HG03460 (cell line): ENCODE measurements at regions not wholly inside any gene's neighbourhood (a gene's known extent, or its start where the extent isn't known, plus 50 kb on each side); places are given as distances from the start of the nearest gene placed in this dataset.
"Not testable (repeated sequence)": the region's sequence is repeated elsewhere in the genome, so short reads cannot be mapped to it uniquely, and the experiment has no call there.

Experiments
- ATAC-seq: cut with Tn5 transposase; IDR thresholded peaks from one replicate; pipeline ENCODE4 v1.9.1; 2021; ENCODE audit not compliant: unreplicated experiment

GRCh38 chr9:95587021-95587964 is 70.5 kb upstream of the PTCH1 start:
- no peak for ATAC-seq

DNA sequence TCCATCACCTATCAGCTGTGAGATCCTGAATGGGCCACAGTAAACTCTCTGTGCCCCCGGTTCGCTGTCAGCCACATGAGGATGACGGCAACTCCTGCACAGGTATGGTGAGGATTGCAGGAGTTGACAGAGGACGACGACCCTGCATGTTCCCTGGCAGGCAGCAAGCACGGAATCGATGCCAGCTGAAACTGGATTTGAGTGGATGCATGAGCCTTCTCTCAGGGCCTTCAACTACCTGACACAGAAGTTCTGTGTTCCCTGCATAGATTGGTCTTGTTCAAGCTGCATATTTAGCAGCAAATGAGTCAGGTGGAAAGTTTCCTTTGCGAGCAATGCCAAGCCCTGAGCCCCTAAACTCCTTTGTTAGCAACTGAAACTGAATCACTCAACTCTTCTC is 69.6 kb upstream of the PTCH1 start:
- ATAC-seq: no peak

GRCh38 chr9:95585824-95586223 is 69.1 kb upstream of the PTCH1 start:
- ATAC-seq: no peak

GRCh38 chr9:95584176-95584575 is 67.4 kb upstream of the PTCH1 start:
- ATAC-seq: no peak

DNA sequence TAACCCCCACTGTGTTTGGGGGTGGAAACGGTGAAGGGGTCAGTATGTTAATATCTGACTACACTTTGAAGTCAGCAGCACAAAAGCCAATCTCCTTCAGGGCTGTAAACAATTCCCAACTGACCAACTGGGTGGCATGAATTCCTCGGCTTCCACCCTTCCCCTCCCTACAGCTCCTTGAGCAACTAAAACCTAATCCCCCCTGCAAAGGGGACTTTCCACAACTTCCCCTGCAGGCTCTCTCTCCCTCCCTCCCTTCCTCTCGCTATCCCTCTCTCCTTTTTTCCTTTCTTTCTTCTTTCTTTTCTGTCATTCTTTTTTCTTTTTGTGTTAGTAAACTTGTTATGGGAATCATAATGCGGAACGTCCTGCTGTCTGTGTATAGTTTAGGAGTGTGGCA is 65.1 kb upstream of the PTCH1 start:
- ATAC-seq: no peak

- ATAC-seq: no peak
These were observed 64.3 kb upstream of the PTCH1 start for GRCh38 chr9:95580812-95581761.

- ATAC-seq: no peak
These were observed 58.2 kb upstream of the PTCH1 start for GRCh38 chr9:95574866-95575553.

- no peak for ATAC-seq
These were observed 57.4 kb upstream of the PTCH1 start for GRCh38 chr9:95574176-95574575.

DNA sequence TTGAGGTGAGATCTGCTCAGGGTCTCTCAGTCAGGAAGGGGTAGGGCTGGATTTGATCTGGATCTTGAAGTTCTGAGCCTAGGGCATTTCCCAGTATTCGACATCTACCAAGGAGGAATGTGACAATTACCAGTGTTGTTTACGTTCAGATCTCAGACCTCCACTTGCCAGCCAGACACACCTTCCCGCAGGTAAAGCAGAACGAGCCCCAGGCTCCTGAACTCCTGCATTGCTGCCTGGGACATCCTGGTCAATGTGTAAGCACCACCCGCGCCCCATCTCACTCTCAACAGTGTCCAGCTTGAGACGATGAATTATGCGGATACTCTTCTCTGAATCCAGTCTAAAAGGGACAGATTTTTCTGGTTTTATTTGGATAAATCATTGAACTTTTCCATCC is 56.7 kb upstream of the PTCH1 start:
- no peak for ATAC-seq

DNA sequence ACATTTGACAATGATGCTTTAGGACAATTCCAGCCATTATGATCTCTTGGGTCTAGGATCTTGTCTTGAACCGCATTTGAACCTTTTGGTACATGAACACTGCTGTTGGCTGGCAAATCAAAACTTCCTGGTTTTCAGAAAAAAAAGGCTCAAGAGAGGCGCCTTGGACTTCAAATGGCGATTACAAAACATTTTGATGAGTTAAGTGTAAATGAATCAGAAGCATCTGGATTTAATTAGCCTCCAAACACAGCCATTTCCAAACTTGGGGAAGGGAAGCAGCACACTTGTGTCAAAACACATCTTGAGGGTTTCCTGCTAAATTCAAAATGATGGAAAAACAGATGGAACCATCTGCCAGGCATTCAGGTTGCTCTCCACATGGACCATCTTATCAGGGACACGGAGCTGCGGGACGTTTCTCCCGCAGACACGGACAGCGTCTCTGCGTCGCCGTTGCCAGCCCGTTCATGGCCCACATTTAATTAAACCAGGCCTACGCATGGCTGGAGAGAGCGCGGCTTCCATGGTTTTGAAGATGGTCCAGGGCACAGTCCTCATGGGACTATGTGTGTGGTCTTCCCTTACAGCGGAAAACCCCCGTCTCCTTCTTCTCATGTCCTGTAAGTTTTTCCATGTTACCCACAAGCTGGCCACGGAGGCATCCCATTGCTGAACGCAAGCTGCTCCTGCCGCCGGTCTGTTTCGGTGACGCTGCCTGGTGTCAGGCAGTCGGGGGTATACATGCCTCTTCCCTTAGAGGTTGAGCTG is 55.8 kb upstream of the PTCH1 start:
- ATAC-seq: no peak

GRCh38 chr9:95570646-95571045 is 53.9 kb upstream of the PTCH1 start:
- no peak for ATAC-seq

DNA sequence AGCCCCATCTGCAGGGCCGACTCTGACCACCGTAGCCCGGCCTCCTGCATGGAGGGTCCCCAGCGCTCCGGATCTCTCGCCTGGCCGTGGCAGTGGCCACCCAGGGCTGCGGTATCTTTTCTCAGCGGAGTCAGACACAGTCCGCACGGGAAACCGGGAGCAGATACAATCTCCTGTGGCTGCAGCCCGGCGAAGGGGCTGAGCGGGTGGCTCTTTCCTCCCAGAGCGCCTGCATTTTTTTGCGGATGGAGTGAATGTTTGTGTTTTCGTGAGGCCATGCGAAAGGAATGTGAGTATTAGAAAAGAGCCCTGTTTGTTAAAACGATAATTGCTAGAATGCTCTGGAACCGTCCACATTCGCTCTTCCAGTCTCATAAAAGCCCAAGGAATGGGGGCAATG is 53.4 kb upstream of the PTCH1 start:
- ATAC-seq: no peak

DNA sequence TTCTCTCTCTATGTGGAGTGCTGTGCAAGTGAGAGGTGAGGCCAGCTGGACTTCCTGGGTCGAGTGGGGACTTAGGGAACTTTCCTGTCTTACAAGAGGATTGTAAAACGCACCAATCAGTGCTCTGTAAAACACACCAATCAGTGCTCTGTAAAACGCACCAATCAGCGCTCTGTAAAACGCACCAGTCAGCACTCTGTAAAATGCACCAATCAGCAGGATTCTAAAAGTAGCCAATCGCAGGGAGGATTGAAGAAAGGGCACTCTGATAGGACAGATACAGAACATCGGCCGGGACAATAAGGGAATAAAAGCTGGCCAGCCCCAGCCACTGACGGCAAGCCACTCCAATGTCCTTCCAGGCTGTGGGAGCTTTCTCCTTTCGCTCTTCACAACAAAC is 52.0 kb upstream of the PTCH1 start:
- not testable (repeated sequence) for ATAC-seq
